ENCODE measurements at regions not wholly inside any gene's neighbourhood (a gene's known extent, or its start where the extent isn't known, plus 50 kb on each side); places are given as distances from the start of the nearest gene placed in this dataset.

GRCh38 chr11:112884012-112884767 lies 77.0 kb upstream of the NCAM1 start:
- DNase-seq = peak; percentile 27

GRCh38 chr11:112885744-112886433 lies 75.3 kb upstream of the NCAM1 start:
- DNase-seq = no peak

DNA sequence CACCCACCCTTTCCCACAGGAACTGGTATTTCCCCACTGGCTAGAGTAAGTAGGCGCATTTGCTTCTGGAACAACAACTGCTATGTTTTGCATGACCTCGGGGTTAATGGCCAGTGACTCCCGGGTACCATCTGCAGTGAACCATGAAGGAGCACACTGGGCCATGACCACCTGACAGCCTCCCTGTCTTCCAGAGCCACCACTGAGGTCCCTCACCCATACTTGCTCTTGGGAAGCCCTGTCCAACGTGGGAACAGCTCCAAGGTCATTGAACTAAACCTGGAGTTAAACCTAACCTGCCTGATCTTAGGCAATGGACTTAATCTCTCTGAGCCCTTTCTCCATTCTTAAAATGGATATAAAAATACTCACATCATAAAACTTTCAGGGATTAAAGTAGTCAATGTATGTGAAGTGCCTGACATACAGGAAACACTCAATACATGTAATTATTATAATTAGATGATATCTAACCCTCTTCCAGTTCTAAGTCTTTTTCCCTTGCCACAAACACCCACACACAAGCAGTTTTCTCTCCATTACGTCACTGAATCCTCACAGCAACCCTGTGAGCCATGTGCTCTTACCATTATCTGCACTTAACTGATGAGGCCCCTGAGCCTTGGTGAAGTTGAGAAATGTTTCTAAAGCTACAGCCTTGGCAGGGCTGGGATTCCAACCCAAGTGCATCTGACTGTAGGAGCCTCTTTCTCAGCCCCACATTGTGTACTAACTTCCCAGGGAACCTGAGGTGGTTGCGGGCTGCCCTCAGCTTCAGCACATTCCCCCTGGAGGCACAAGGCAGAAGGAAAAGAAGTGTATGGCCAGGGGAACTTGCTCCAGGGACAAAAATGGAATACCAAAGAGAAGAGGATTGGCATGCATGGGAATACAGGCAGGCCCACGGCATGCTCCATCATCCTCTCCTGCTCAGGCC lies 74.5 kb upstream of the NCAM1 start:
- DNase-seq = peak; percentile 35

DNA sequence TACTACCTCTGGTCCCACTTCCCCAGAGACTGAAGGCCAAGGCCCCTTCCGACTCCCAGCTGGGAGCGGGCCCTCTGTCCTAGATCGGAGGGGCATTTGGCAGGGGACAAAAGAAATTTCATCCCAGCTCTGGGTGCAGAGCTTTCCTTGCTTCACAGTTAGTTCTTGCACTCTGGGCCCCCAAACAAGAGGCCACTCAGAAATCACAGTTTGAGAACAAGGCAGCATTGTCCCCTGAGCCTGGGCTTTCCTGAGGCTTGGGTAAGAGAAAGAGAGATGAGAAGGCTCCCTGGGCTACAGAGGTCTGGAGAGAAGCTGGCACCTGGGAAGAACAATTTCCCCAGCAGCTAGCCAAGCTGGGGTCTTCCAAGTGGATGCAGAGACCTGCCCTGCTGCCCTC lies 71.8 kb upstream of the NCAM1 start:
- no peak for DNase-seq

DNA sequence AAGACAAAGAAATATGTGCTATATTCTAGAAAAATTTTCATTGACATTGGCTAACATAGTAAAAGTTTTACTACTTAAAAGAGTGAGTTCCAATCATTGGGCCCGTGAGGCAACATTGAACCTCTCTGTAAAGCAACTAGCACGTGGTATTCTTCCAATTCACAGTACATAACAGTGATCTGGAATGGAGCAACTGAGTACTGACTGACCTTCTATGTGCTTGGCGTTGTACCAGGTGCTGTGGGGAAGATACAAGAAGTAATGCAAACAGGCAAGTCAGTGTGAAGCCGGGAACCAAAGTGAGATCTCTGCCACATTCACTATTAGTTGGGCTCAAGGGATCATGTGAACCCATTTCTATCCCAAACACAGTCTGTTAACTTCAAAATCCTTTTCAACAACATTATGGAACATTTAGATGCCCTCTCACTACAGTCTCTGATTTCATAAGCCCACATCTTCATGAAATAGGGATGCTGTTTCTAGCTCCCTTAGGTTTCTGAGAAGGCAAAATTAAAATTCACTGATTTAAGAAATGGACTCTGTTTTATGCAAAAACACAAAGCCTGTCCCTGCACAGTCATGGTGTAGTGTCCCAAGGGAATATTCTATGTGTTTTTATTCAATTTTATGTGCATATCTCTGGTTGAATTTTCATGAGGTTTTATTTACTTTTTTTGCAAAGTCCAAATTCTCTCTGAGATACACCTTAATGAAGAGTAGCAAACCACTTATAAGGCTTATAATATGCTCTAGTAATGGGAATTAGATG lies 61.8 kb upstream of the NCAM1 start:
- no peak for DNase-seq

DNA sequence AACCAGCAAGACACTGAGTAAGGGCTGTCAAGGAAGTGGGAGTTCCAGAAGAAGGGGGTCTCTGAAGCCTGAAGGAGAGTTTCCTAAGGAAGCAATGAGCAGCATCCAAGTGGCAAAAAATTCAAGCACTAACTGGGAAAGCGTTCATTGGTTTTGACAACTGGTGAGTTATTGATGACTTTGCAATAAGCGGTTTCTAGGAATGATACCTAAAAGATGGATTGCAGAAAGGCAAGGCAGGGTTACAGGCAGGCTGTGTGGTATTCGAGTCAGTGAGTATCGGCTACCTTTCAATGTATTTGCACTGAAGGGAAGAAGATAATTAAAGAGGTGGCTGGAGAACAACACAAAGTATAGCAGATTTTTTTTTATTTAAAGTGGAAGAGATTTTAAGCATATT lies 59.3 kb upstream of the NCAM1 start:
- no peak for DNase-seq

DNA sequence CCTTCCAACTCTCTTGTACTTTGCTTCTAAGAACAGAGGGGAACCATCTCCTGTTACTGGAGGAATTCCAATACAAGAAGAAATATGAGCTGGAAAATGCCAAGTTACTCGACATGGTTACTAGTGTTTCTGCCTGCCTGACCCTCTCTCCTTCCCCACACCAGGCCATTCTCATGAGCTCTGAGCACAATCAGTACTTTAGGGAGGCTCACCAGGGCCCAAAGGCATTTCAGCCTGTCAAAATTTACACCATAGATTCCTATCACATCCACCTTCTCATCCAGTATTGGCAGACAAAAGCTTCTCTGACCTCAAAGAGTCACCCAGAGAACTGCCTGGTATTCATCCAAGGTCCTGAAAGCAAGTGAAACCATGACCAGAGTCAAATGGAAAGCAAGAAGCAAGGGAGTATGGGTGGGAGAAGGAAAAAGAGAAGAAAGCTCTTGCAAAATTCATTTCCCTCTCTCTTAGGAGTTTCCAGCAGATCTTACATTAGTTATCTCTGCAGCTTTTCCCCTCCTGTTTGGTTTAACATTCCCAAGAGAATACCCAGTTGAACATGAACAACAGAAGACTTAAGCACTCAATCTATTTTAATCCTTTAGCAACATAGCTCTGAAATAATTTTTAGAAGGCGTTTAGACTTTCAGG lies 58.7 kb upstream of the NCAM1 start:
- no peak for DNase-seq

GRCh38 chr11:112903340-112903739 lies 57.9 kb upstream of the NCAM1 start:
- no peak for DNase-seq

GRCh38 chr11:112911124-112911523 lies 50.1 kb upstream of the NCAM1 start:
- no peak for DNase-seq
